OCI-LY1 (cell line): ENCODE measurements at regions not wholly inside any gene's neighbourhood (a gene's known extent, or its start where the extent isn't known, plus 50 kb on each side); places are given as distances from the start of the nearest gene placed in this dataset.

Source experiments
- H2AFZ ChIP-seq: fragments of 200-600 bp; sonication (generic), shearing (Covaris generic); 2 replicates; pipeline ENCODE4 v1.6.0; 2014; ENCODE audit warnings: antibody characterized with exemption, mild to moderate bottlenecking, low read length
- H3F3A ChIP-seq: fragments of 200-600 bp; sonication (generic), shearing (Covaris generic); 2 replicates; pipeline ENCODE4 v1.6.0; 2014; ENCODE audit warnings: mild to moderate bottlenecking, antibody characterized with exemption, low read length, moderate library complexity; ENCODE audit not compliant: insufficient read depth
- H3K27ac ChIP-seq: fragments of 200-600 bp; sonication (generic); 2 replicates; pipeline ENCODE4 v1.5.1; 2014; ENCODE audit warnings: low read length, mixed run types, mild to moderate bottlenecking, low read depth; ENCODE audit not compliant: poor library complexity, severe bottlenecking
- H3K27me3 ChIP-seq: fragments of 200-600 bp; sonication (generic); 2 replicates; pipeline ENCODE4 v1.6.0; 2014; ENCODE audit warnings: antibody characterized with exemption, mild to moderate bottlenecking, low read length, moderate library complexity; ENCODE audit not compliant: insufficient read depth
- H3K36me3 ChIP-seq: fragments of 200-600 bp; sonication (generic); 2 replicates; pipeline ENCODE4 v1.6.1; 2014; ENCODE audit warnings: mild to moderate bottlenecking, antibody characterized with exemption, low read length, moderate library complexity, mixed read lengths; ENCODE audit not compliant: insufficient read depth
- H3K4me1 ChIP-seq: fragments of 200-600 bp; sonication (generic); 2 replicates; pipeline ENCODE4 v1.5.1; 2014; ENCODE audit warnings: mild to moderate bottlenecking, low read length, moderate library complexity; ENCODE audit not compliant: insufficient read depth, severe bottlenecking
- H3K4me2 ChIP-seq: fragments of 200-600 bp; sonication (generic), shearing (Covaris generic); 2 replicates; pipeline ENCODE4 v1.6.1; 2014; ENCODE audit warnings: low read length
- H3K4me3 ChIP-seq: fragments of 200-600 bp; sonication (generic); 2 replicates; pipeline ENCODE4 v1.5.1; 2014; ENCODE audit warnings: low read length, low read depth, mild to moderate bottlenecking, mixed read lengths; ENCODE audit not compliant: poor library complexity, severe bottlenecking
- H3K79me2 ChIP-seq: fragments of 200-600 bp; shearing (Covaris generic); 2 replicates; pipeline ENCODE4 v1.6.1; 2016; ENCODE audit warnings: mixed run types, low read length, mixed read lengths; ENCODE audit not compliant: insufficient read depth
- H3K9ac ChIP-seq: fragments of 200-600 bp; sonication (generic), shearing (Covaris generic); 2 replicates; pipeline ENCODE4 v1.6.1; 2014; ENCODE audit warnings: mild to moderate bottlenecking, low read length, mixed read lengths
- H3K9me2 ChIP-seq: fragments of 200-600 bp; sonication (generic), shearing (Covaris generic); 2 replicates; pipeline ENCODE4 v1.6.1; 2014; ENCODE audit warnings: low read depth, mild to moderate bottlenecking, low read length, mixed read lengths
- H3K9me3 ChIP-seq: fragments of 200-600 bp; shearing (Covaris generic); 2 replicates; pipeline ENCODE4 v1.6.1; 2014; ENCODE audit warnings: low read length, mixed read lengths
- H4K20me1 ChIP-seq: fragments of 200-600 bp; sonication (generic), shearing (Covaris generic); 2 replicates; pipeline ENCODE4 v1.6.0; 2016; ENCODE audit warnings: mild to moderate bottlenecking, low read length; ENCODE audit not compliant: insufficient read depth
- CTCF ChIP-seq: fragments of 200-600 bp; sonication (generic), shearing (Covaris generic); IDR thresholded peaks from 2 replicates; pipeline ENCODE4 v1.5.1; 2017; ENCODE audit warnings: mild to moderate bottlenecking, antibody characterized with exemption, low read length, moderate library complexity, mixed read lengths
- EZH2 ChIP-seq: fragments of 200-600 bp; sonication (generic), shearing (Covaris generic); IDR thresholded peaks from 2 replicates; pipeline ENCODE4 v1.8.0; 2017; ENCODE audit warnings: borderline replicate concordance, mixed run types, mild to moderate bottlenecking, antibody characterized with exemption, low read length, moderate library complexity, mixed read lengths

GRCh38 chr5:124870070-124870469 is 123.6 kb upstream of the ZNF608 start:
- Histone ChIP-seq H3K9me2 (no peaks in the 10 kb centered on the region), H3K27ac (no peak overlapping the region), H3K9me3 (no peaks in the 10 kb centered on the region), H3K36me3 (no peaks in the 10 kb centered on the region), H3K79me2 (no peaks in the 10 kb centered on the region), H3K9ac (no peak overlapping the region), H2AFZ (no peak overlapping the region), H3K4me2 (no peak overlapping the region), H3K4me1 (peaks cover 23% of the 10 kb centered on the region), H3K4me3 (no peak overlapping the region), H3F3A (no peaks in the 10 kb centered on the region), H3K27me3 (no peaks in the 10 kb centered on the region), H4K20me1 (no peaks in the 10 kb centered on the region)
- TF ChIP-seq CTCF: no peak

GRCh38 chr5:124871303-124871702 is 124.9 kb upstream of the ZNF608 start:
- H3K36me3 ChIP-seq: no peaks in the 10 kb centered on the region
- H3K9me2 ChIP-seq: no peaks in the 10 kb centered on the region
- no peak overlapping the region for H2AFZ ChIP-seq
- H3F3A ChIP-seq: no peaks in the 10 kb centered on the region
- no peaks in the 10 kb centered on the region for H3K9me3 ChIP-seq
- no peaks in the 10 kb centered on the region for H4K20me1 ChIP-seq
- no peaks in the 10 kb centered on the region for H3K27me3 ChIP-seq
- no peak overlapping the region for H3K27ac ChIP-seq
- peaks cover 17% of the 10 kb centered on the region for H3K4me1 ChIP-seq
- TF ChIP-seq EZH2 (no peak), CTCF (no peak)
- H3K4me2 ChIP-seq: no peak overlapping the region
- no peak overlapping the region for H3K4me3 ChIP-seq
- H3K79me2 ChIP-seq: no peaks in the 10 kb centered on the region
- no peak overlapping the region for H3K9ac ChIP-seq

GRCh38 chr5:124872086-124872485 is 125.6 kb upstream of the ZNF608 start:
- Histone ChIP-seq H3K36me3 (no peaks in the 10 kb centered on the region), H3K79me2 (no peaks in the 10 kb centered on the region), H3K27ac (no peak overlapping the region), H3K9ac (no peak overlapping the region), H3F3A (no peaks in the 10 kb centered on the region), H4K20me1 (no peaks in the 10 kb centered on the region), H3K4me3 (no peak overlapping the region), H3K9me3 (no peaks in the 10 kb centered on the region), H3K9me2 (no peaks in the 10 kb centered on the region), H3K4me1 (peaks cover 10% of the 10 kb centered on the region), H2AFZ (no peak overlapping the region), H3K4me2 (no peak overlapping the region), H3K27me3 (no peaks in the 10 kb centered on the region)
- TF ChIP-seq CTCF (no peak), EZH2 (no peak)
